ENCODE measurements at regions not wholly inside any gene's neighbourhood (a gene's known extent, or its start where the extent isn't known, plus 50 kb on each side); places are given as distances from the start of the nearest gene placed in this dataset.
"Not testable (repeated sequence)": the region's sequence is repeated elsewhere in the genome, so short reads cannot be mapped to it uniquely, and the experiment has no call there.

DNA sequence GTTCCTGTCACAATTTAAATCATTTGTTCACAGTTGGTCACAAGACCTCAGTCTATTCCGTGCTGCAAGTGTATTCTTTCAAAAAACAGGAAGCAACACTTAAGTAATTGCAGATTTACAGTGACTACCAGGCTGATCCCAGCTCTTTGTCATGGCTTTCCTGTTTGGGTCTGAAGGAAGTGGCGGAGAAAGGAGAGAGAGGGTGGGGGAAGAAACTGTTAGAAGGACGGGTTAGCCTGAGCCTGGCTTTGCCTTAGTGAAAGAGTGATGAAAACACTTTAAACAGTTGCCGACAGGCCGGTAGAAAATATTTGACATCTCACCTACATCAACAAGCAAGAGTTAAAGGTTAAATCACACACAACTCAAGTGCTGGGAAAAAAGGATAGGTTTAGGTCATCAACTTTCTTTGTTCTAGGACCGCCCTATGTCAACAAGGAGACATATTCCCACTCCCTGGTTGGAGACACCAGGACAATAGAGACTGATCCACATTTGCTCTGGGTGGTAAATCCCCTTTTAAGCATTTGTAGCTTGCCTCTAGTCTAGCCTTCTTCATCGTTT lies 102.2 kb upstream of the DAB2 start:
- ChIA-PET POLR2A (no interaction called here), CTCF (no interaction called here)
- no peak for TF ChIP-seq LEF1 (IDR thresholded peaks at IDR 0.05; ENCODE audit: borderline replicate concordance)
- no peak for TF ChIP-seq TARDBP (IDR thresholded peaks at IDR 0.05)
- DNase-seq (ENCODE audit: extremely low spot score): no peak

DNA sequence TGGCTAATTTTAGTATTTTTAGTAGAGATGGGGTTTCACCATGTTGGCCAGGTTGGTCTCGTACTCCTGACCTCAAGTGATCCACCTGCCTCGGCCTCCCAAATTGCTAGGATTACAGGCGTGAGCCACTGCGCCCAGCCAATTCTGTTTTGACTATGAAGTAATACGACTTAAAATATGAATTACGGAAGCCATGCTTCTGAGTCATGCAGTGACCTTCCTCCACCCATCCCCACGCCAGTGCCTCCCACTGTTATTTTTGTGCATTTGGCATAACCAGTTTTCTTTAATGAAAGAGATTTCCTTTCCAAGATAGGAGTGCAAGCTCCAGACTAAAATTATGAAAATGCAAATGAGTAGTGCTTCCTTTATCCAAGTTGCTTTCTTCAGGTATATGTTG lies 101.0 kb upstream of the DAB2 start:
- DNase-seq (ENCODE audit: extremely low spot score); POLR2A ChIA-PET; CTCF ChIA-PET: not testable (repeated sequence)

DNA sequence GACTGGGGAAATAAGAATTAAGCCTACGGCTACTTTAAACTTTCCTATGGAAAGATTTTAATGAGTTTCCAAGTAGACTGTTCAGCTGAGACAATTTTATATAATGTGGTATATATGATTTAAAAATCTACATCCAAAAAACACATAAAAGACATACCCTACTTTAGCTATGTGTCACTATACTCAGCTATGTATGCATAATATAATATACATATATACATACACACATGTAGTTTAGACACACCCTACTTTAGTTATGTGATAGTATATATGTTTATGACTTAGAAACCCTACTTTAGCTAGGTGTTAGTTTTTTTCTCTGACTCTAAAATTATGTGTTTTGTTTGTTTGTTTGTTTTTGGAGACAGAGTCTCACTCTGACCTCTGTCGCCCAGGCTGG lies 100.5 kb upstream of the DAB2 start:
- TF ChIP-seq FOXM1 (IDR thresholded peaks at IDR 0.05; ENCODE audit: borderline replicate concordance): no peak
- TF ChIP-seq, protein P1, sequence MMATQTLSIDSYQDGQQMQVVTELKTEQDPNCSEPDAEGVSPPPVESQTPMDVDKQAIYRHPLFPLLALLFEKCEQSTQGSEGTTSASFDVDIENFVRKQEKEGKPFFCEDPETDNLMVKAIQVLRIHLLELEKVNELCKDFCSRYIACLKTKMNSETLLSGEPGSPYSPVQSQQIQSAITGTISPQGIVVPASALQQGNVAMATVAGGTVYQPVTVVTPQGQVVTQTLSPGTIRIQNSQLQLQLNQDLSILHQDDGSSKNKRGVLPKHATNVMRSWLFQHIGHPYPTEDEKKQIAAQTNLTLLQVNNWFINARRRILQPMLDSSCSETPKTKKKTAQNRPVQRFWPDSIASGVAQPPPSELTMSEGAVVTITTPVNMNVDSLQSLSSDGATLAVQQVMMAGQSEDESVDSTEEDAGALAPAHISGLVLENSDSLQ (IDR thresholded peaks at IDR 0.05): no peak
- no peak for TF ChIP-seq NFRKB (IDR thresholded peaks at IDR 0.05)
- TF ChIP-seq CTBP1 (IDR thresholded peaks at IDR 0.05; ENCODE audit: borderline replicate concordance): no peak
- TF ChIP-seq SUZ12 (IDR thresholded peaks at IDR 0.05): no peak
- no peak for TF ChIP-seq ARNT (IDR thresholded peaks at IDR 0.05)
- no peak for TF ChIP-seq LEF1 (IDR thresholded peaks at IDR 0.05; ENCODE audit: borderline replicate concordance)
- no peak for TF ChIP-seq TARDBP (IDR thresholded peaks at IDR 0.05)
- no peak for TF ChIP-seq ELF4 (IDR thresholded peaks at IDR 0.05)
- no peak for TF ChIP-seq L3MBTL2 (conservative IDR thresholded peaks at IDR 0.05)
- no peak for TF ChIP-seq FOXA1 (IDR thresholded peaks at IDR 0.05)
- TF ChIP-seq FOXK2 (IDR thresholded peaks at IDR 0.05): no peak
- TF ChIP-seq HDGF (IDR thresholded peaks at IDR 0.05; ENCODE audit: borderline replicate concordance): no peak
- TF ChIP-seq ZNF384 (IDR thresholded peaks at IDR 0.05): no peak
- CTCF ChIA-PET: interaction anchor here (1.2 kb wide), 1 partner anchor 23 kb away, joined by 3 read pairs; no protein-coding TSS in a partner anchor
- no peak for DNase-seq (ENCODE audit: extremely low spot score)
- POLR2A ChIA-PET: no interaction called here

DNA sequence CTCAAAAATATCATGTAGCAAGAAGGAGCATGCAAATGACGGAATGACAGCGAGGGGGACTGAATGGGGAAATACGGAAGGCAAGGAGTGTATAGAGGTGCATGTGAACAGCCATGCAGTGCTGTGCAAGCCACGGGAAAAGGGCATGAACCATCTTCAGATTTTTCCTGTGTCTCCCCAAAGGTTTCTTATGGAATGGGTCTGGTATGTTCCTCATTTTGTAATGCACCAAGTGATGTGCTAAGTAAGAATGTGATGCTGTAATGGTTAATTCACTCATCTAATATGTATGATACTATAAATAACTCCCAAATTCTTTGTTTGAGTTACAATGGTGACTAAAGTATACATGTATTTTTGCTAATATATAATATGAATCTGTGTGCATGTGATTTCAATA lies 99.0 kb upstream of the DAB2 start:
- CTCF ChIA-PET: interaction anchor here (0.6 kb wide), 1 partner anchor 409 kb away, joined by 15 read pairs; no protein-coding TSS in a partner anchor
- no peak for DNase-seq (ENCODE audit: extremely low spot score)
- TF ChIP-seq FOXM1 (IDR thresholded peaks at IDR 0.05; ENCODE audit: borderline replicate concordance): no peak
- POLR2A ChIA-PET: no interaction called here

DNA sequence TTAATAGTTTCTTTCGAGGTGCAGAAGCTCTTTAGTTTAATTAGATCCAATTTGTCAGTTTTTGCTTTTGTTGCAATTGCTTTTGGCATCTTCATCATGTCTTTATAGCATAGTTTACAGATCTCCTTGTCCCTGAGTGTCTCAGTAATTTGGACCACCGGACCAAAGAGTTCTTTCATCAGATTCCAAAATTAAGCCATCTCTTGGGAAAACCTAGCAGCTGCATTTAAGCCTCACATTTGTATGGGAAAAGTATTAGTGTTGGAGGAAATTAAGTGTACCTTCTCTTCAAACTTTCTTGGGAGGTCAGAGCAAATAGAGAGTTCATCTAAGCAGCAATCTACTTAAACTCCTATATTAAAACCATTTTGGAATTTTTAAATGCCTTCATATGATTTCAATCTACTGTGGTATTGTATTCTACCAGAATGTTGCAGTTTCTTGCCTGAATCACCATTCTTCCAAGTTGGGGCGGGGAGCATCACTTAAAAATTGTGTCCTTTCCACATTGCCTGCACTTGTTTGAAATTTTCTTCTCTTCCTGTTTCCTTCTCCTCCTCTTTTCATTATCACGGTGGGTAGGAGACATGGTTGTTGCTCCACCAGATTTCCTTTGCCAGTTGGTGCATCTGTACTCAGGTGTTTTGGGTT lies 97.3 kb upstream of the DAB2 start:
- TF ChIP-seq, protein P1 (IDR thresholded peaks at IDR 0.05): no peak
- TF ChIP-seq ELF4 (IDR thresholded peaks at IDR 0.05): no peak
- TF ChIP-seq FOXM1 (IDR thresholded peaks at IDR 0.05; ENCODE audit: borderline replicate concordance): no peak
- TF ChIP-seq HDGF (IDR thresholded peaks at IDR 0.05; ENCODE audit: borderline replicate concordance): no peak
- TF ChIP-seq NFRKB (IDR thresholded peaks at IDR 0.05): no peak
- no peak for DNase-seq (ENCODE audit: extremely low spot score)
- ChIA-PET CTCF (no interaction called here), POLR2A (no interaction called here)

DNA sequence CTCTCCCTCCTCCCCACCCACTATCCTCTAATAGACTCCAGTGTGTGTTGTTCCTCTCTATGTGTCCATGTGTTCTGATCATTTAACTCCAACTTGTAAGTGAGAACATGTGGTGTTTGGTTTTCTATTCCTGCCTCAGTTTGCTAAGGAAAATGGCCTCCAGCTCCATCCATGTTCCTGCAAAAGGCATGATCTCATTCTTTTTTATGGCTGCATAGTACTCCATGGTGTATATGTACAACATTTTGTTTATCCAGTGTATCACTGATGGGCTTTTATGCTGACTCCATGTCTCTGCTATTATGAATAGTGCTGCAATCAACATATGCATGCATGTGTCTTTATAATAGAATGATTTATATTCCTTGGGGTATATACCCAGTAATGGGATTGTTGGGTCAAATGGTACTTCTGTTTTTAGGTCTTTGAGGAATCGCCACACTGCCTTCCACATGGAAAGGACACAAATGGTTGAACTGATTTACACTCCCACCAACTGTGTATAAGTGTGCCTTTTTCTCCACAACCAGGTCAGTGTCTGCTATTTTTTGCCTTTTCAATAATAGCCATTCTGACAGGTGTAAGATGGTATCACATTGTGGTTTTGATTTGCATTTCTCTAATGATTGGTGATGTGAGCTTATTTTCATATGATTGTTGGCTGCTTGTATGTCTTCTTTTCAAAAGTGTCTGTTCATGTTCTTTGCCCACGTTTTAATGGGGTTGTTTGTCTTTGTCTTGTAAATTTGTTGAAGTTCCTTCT lies 96.5 kb upstream of the DAB2 start:
- ChIA-PET POLR2A (no interaction called here), CTCF (no interaction called here)
- TF ChIP-seq ARNT (IDR thresholded peaks at IDR 0.05) (no peak), ZNF384 (IDR thresholded peaks at IDR 0.05) (no peak), CTBP1 (IDR thresholded peaks at IDR 0.05; ENCODE audit: borderline replicate concordance) (no peak), FOXM1 (IDR thresholded peaks at IDR 0.05; ENCODE audit: borderline replicate concordance) (no peak), SP1 (IDR thresholded peaks at IDR 0.05) (no peak), HDGF (IDR thresholded peaks at IDR 0.05; ENCODE audit: borderline replicate concordance) (no peak), ELF4 (IDR thresholded peaks at IDR 0.05) (no peak), NFRKB (IDR thresholded peaks at IDR 0.05) (no peak), FOXK2 (IDR thresholded peaks at IDR 0.05) (no peak), SUZ12 (IDR thresholded peaks at IDR 0.05) (no peak)
- TF ChIP-seq, protein P1 (IDR thresholded peaks at IDR 0.05): no peak
- DNase-seq (ENCODE audit: extremely low spot score): no peak

DNA sequence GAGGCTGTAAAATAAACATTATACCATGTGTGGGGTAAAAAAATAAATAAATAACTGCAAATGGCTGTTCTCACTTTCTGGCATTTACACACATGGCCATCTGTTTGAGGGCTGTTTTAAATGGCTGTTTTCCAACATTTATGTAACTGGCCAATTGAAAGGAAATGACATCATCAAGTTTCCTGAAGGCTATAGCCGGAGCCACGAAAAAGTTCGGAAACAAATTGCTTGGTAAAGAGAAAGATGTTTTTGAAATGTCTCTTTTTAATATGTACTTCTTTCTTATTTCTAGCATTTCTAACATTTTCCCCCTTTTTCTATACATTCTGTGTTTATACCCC lies 95.4 kb upstream of the DAB2 start:
- DNase-seq (ENCODE audit: extremely low spot score): no peak
- CTCF ChIA-PET: no interaction called here
- TF ChIP-seq BHLHE40 (IDR thresholded peaks at IDR 0.05; ENCODE audit: borderline replicate concordance): no peak
- TF ChIP-seq, protein P1 (IDR thresholded peaks at IDR 0.05): no peak
- TF ChIP-seq FOXA1 (IDR thresholded peaks at IDR 0.05): no peak
- no peak for TF ChIP-seq TARDBP (IDR thresholded peaks at IDR 0.05)
- no peak for TF ChIP-seq ZNF384 (IDR thresholded peaks at IDR 0.05)
- TF ChIP-seq CTBP1 (IDR thresholded peaks at IDR 0.05; ENCODE audit: borderline replicate concordance): no peak
- no peak for TF ChIP-seq LEF1 (IDR thresholded peaks at IDR 0.05; ENCODE audit: borderline replicate concordance)
- no peak for TF ChIP-seq L3MBTL2 (conservative IDR thresholded peaks at IDR 0.05)
- no peak for TF ChIP-seq NFRKB (IDR thresholded peaks at IDR 0.05)
- no peak for TF ChIP-seq ARNT (IDR thresholded peaks at IDR 0.05)
- no peak for TF ChIP-seq SUZ12 (IDR thresholded peaks at IDR 0.05)
- no peak for TF ChIP-seq FOXK2 (IDR thresholded peaks at IDR 0.05)
- TF ChIP-seq SP1 (IDR thresholded peaks at IDR 0.05): no peak
- no peak for TF ChIP-seq HDGF (IDR thresholded peaks at IDR 0.05; ENCODE audit: borderline replicate concordance)
- no peak for TF ChIP-seq ELF4 (IDR thresholded peaks at IDR 0.05)
- TF ChIP-seq FOXM1 (IDR thresholded peaks at IDR 0.05; ENCODE audit: borderline replicate concordance): no peak
- POLR2A ChIA-PET: no interaction called here
